ENCODE measurements at regions not wholly inside any gene's neighbourhood (a gene's known extent, or its start where the extent isn't known, plus 50 kb on each side); places are given as distances from the start of the nearest gene placed in this dataset.

- TF ChIP-seq EZH2 (IDR thresholded peaks at IDR 0.05; ENCODE audit: low read length): no peak
- no peak for TF ChIP-seq CTCF (optimal IDR thresholded peaks at IDR 0.05 in 1 of 3, IDR thresholded peaks at IDR 0.05 in 1 of 3, conservative IDR thresholded peaks at IDR 0.05 in 1 of 3; ENCODE audit: extremely low read depth in 1 of 3, insufficient read depth in 2 of 3, low read length in 3 of 3)
These were observed 246.6 kb downstream of the SS18 start for GRCh38 chr18:25843791-25844190.

Measured in keratinocyte (primary cell).